COLO668 (cell line): ENCODE measurements at regions not wholly inside any gene's neighbourhood (a gene's known extent, or its start where the extent isn't known, plus 50 kb on each side); places are given as distances from the start of the nearest gene placed in this dataset.

ENCODE experiments used
- DNase-seq: peaks from one replicate; lab custom pipeline; 2025; ENCODE audit not compliant: unreplicated experiment; lab: John Stamatoyannopoulos, UW

DNA sequence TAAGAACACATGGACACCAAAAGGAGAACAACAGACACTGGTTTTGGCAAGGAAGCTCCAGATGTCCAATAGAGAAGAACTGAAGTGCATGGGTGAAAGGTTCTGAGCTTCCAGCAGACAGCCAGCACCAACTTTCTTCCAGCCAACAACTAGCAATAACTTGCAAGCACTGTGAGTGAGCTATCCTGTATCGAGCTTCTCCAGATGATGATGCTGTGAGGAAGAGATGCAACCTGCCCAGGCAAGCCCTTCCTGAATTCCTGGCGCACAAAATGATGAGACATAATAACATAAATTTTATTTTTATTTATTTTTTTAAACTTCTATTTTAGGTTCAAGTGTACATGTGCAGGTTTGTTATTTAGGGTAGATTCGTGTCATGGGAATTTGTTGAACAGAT is 692.1 kb downstream of the DNAJB9 start:
- no peak for DNase-seq

DNA sequence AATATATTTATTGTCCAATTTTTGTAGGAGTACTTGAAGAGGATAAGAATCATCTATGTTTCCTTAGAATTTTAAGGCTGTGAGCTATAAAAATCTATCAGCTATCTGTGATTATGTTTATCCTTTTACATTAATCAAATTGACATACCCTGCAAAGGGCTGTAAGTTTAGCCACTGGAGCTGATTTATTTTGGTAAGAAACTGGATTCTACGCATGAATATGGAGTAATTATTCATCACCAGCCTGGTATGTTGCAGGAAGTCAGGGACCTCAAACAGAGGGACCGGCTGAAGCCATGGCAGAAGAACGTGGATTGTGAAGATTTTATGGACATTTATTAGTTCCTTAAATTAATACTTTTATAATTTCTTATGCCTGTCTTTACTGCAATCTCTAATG is 696.9 kb downstream of the DNAJB9 start:
- no peak for DNase-seq

DNA sequence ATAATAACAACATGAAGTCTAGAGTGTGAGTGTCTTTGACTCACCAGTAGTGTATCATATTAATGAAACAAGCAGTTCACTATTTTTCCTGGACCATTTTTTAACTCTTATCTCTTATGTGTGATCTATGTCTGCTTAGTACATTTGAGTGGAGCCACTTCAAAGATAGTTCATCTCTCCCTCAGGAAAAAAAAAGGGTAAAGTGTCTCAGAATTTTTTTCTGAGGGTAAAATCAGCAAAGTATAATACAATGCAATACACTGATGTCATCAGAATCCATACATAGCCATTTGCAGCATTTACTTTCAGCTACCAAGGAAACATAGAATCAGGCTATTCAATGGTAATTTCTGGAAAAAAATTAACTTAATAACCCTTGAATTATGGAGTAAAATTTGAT is 706.7 kb downstream of the DNAJB9 start:
- DNase-seq, result no peak

DNA sequence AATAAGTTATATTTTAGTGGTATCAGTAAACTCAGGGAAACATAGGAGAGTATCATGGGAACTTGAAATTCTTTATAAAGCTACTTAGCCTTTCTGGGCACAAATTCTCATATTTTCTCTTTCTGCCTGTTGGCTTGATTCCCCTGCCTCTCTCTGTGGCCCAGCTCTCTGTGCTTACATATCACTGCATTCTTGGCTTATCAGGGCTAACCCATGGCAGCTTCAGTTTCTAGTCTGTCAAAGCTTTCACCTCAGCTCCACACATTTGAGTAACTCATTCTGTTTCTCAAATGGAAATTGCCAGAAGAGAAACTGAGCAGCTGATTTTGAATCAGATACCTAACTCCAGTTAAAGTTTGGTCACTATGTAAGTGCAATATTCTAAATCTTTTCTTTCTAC is 713.1 kb downstream of the DNAJB9 start:
- no peak for DNase-seq

DNA sequence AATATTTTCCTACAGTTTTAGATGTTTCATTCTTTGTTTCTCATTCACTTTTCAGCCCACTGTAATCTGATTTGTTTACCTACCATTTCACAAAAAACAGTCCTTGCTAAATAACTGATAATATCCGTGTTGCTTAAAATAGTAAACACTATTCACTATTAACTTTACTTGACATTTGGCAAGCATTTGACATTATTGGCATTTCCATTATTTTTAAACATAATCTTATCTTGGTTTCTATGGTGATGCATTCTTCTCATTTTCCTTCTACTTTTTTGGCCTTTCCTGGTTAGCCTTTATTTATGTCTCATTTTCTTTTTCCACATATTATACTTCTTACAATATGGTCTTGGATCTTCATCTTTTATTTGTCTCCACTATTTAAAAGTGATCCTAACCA is 715.3 kb downstream of the DNAJB9 start:
- no peak for DNase-seq

DNA sequence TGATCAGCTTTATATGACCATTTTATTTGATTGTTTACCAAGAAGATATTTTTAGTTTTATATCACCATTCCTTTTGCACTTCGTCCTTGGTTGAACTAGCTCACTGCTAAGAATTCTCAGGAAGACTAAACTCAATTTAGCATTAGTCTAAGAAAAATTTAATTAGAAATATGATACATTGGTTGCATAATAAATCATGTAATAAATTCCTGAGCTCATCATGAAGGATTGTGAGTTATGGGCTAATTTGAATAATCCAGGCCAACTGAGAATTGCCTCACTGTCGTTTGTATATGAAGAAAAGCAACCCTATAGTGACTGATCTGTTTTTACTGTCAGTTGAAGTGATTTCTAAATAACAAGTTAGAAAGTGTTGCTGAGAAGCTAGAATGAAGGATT is 725.5 kb downstream of the DNAJB9 start:
- no peak for DNase-seq

DNA sequence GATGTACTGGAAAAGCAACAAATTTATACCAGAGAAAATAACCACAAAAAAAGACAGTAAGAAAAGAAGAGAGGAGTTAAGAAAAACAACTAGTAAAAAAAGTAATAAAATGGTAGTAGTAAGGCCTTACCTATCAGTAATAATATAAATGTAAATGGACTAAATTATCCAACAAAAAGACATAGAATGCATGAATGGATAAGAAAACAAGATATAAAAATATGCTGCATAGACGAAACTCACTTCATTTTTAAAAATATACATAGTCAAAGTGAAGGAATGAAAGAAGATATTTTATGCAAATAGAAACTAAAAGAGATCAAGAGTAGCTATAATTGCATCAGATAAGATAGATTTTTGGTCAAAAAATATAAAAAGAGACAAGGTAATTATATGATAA is 739.1 kb downstream of the DNAJB9 start:
- no peak for DNase-seq

DNA sequence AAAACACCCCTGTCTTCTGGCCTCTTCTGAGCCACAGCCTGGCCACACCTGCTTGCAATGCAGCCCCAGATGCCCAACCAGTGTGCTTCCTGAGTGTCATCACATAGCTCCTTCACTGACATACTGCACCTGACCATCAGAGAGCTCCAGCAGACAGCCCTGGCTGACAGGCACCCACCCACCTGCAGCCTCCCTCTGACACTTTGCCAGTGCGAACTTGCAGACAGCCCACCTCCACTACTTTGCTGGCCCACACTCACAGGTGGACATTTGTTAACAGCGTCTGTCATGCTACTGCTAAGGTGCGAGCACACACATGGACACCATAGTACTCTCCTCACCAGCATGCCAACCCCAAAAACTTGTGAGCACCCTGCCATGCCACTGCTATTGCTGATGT is 740.1 kb downstream of the DNAJB9 start:
- DNase-seq, result no peak

DNA sequence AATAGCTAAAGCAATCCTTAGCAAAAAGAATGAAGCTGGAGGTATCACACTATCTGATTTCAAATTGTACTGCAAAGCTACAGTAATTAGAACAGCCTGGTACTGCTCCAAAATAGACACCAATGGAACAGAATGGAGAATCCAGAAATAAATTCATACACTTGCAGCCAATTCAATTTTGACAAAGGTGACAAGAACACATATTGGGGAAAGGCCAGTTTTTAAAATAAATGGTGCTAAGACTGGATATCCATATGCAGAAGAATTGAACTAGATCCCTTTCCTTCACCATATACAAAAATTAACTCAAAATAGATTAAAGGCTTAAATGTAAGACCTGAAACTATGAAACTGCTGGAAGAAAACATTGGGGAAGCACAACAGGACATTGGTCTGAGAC is 748.5 kb downstream of the DNAJB9 start:
- no peak for DNase-seq

DNA sequence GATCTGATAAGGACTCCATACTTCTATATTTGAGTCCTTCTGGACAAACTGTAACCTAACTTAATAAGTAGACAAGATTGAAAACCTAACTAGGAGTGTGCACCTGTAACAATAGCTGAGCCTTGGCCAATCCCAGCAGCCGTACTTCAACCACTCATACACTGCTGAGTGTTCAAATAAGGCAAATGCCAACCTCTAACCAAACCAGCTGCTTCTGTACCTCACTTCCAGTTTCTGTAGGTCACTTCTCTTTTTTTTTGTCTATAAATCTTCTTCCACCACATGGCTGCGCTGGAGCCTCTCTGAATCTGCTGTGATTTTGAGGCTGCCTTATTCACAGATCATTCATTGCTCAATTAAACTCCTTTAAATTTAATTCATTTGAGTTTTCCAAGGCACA is 753.2 kb downstream of the DNAJB9 start:
- no peak for DNase-seq

DNA sequence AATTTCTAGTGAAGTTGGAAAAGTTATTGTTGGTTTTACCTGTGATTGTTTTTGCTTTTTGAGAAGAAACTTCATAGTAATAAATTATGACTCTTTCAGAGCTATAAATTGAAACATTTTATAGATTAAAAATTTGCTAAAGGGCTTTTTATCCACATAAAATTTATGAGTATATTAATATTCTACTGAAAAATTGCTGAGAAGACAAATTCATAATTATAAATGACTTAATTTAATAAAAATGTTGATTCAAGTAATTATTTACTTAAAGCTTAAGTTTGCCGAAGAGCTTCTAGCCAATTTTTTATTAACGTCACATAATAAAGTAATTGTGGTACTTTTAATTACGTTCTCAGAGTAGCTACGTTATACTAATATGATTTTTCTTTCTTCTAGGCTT is 761.7 kb downstream of the DNAJB9 start:
- DNase-seq, result no peak

DNA sequence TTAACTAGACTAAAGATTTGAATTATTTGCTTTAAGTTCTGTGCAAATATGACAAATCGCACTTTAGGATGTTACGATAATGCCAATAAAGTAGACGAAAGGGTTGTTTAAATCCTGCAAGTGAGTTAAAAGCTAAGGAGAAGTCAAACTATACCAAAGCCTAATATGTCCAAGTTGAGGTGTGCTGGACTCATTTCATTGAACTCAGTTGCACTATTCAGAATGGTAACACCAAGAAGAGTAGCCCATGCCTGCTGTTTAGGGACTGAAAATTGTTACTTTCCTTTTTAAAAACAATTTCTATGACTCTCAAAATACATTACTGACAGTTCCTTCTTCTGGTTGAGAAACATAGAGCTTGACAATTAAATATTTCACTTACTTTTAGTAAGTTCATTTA is 766.3 kb downstream of the DNAJB9 start:
- DNase-seq, result no peak

DNA sequence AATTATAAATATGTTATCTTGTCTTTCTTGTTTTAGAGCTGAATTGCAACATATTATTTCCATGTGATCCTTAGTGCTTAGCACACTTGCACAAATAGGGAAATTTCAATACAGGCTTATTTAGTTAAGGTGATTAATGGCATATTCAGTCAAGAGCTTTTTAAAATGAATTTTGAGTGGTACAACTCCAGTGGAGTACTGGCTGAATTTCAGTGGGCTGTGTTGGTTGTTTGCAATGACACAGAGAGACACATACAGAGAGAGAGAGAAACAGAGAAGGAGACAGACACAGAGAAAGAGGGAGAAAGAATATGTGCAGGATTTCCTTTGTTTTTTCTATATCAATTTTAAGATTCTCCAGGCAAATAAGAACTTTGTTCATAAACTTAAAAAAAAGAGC is 766.9 kb downstream of the DNAJB9 start:
- no peak for DNase-seq

DNA sequence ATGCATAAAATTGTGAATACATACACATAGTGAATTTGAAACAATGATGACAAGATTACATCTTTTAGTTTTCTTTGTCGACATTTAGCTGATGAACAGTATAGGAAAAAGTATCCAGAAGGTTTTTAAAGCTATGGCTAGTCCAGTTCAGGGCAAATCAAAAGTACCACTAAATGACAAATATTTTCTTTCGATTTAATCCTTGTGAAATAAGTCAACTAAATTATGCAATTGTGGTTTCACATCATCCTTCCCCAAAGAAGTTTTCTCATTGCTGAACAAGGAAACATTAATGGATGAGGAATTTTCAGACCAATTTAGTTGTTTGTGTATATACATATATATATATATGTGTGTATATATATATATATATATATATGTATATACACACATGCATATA is 774.0 kb downstream of the DNAJB9 start:
- DNase-seq, result no peak

DNA sequence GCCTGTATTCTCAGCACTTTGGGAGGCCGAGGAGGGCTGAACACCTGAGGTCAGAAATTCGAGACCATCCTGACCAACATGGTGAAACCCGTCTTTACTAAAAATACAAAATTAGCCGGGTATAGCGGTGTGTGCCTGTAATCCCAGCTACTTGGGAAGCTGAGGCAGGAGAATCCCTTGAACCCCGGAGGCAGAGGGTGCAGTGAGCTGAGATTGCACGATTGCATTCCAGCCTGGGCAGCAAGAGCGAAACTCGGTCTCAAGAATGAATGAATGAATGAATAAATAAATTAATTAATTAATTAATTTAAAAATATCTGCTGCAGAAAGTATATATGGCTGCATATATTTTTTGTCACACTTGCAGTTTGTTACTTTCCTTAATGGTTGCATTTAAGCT is 781.8 kb downstream of the DNAJB9 start:
- DNase-seq, result no peak

DNA sequence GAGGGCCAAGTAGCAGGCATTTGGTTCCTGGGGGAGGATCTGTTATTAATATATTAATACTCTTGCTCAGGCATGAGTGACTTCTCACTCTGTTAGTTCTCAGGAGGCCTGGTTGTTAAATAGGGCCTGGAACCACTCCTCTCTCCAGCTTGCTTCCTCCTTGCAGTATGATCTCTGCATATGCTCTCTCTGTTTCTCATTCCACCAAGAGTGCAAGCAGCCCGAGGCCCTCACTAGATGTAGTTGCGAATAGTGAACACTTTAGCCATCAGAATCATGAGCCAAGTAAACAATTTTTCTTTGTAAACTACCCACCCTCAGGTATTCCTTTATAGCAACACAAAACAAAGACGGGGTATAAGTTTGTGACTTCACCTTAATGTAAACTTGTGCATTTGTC is 784.3 kb downstream of the DNAJB9 start:
- no peak for DNase-seq

DNA sequence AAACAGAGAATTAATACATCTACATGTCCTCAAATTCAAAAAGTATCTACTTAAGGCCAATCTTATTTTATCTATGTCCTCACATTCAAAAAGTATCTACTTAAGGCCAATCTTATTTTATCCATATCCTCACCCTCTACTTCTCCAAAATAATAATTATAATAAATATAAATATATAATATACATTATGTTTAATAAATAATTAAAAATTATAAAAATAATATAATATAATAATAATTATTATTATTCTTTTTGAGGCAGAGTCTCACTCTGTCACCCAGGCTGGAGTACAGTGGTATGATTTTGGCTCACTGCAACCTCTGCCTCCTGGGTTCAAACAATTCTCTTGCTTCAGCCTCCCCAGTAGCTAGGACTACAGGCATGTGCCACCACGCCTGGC is 784.9 kb downstream of the DNAJB9 start:
- no peak for DNase-seq

DNA sequence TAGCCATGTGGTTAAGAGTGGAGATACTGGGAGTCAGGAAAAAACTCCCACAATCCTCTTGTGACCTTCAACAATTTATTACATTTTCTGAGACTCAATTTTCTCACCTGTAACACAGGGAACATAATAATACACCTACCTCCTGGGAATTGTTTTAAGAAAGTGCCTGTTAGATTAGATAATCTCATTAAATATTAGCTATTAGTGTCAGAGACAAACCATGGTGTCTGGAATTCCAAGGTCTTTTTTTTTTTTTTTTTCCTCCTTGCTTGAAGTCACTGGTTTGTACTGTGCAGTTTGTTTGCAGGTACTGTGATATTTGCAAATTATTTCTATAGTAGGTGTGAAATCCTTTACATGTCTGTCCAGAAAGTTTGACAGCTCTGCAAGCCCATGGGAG is 806.1 kb downstream of the DNAJB9 start:
- no peak for DNase-seq

DNA sequence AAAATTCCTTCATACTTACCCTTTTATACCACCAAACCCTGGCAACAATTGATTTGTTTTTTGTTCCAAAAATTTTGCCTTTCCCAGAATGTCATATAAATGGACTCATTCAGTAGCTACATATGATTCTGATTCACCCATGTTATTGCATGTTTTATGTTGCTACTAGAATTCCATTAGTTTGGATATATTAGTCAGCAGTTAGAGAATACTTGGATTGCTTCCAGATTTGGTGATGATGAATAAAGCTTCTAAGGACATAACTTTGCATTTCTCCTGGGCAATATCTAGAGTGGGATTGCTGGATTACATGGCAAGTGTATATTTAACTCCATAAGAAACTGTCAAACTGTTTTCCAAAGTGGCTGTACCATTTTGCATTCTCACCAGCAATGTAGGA is 806.9 kb downstream of the DNAJB9 start:
- DNase-seq, result no peak

DNA sequence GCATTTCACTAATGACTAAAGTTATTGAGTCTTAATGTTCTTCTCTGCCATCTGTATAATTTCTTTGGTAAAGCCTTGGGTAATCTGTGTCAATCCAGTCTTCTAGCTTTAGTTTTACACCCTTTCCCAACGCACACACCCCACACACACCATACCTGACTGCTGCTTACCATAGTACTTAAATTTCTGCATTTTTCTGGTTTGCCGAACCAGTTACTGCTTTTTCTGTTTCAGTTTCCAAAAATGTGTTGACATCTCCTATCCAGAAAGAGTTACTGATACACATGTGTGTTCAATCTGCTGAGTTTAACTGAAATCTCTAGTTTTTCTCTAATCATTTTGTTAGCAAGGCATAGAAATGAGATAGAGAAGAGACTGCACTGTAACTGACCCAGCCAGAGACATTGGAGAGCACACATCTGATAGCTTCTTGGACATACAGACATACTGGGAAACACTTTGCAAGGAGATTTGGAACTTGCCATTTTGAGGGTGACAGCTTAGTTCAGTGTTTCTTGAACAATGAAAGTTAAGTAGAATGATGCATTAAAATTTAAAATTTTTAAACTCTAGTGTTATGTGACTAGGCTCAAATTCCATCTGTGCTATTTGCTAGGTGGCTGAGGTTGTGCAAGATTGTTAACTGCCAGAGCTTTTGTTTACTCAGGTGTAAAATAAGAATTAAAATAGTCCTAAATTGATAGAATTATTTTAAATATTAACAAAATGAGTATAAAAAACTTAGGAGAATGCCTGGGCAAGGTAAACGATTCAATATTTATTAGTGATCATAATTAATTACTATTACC is 807.6 kb downstream of the DNAJB9 start:
- no peak for DNase-seq

DNA sequence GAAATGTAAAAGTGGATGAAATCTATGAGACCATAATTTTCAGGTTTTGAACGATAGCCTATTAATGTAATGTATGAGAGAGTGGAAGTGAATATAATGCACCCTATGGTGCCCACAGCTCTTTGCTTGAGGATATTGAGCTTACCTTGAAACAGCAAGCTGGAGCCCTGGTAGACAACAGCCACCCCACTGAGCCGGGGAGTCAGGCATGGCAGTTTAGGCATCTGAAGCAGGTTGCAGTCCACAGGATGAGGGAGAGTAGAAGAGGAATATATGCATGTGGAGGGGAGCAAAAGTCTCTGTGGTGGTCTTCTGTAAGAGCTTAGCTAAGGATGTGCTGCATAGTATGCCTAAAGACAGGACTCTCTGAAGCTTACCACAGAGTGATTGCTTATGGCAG is 817.3 kb downstream of the DNAJB9 start:
- DNase-seq, result no peak

DNA sequence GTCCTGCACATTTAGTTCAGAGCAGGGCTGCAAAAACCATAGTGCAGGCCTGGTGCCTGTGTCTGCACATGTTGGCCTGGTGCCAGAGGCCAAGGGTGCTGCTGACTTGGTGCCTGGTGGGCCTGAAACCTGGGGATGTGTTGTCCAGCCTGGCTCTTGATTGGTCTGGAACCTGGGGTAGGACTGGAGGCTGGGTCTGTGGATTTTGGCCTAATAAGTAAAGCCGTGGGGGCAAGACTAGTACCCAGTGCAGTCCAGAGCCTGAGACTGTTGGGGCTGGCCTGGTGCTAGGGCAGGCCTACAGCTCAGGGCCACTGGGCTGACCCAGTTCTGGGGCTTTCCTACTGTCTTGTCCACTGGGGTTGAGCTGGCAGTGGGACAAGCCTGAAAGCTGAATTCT is 817.9 kb downstream of the DNAJB9 start:
- no peak for DNase-seq

DNA sequence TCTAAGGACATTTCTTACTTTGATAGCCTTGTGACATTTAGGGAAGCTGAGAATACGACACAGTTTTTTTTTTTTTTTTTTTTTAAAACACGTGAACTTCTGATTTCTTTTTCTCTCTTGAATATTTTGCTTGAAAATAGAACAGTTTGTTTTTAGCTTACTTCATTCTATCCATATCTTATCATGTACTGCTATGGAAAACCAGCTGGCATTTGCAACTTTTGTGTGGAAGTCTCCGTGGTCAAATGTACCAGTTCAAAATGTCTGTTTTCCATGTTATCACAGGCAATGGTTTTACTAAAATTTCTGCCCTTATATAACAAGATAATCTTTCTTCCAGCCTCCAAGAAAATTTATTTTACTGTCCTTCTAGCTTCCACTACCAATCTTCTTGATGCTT is 821.6 kb downstream of the DNAJB9 start:
- DNase-seq, result no peak
